MCF 10A (cell line): ENCODE measurements at regions not wholly inside any gene's neighbourhood (a gene's known extent, or its start where the extent isn't known, plus 50 kb on each side); places are given as distances from the start of the nearest gene placed in this dataset.

ENCODE experiments used
- BruUV-seq: library from RNA; stranded (reverse); fragments of 400-500 nt; replicated peaks from 2 replicates; lab custom pipeline; 2021; lab: Mats Ljungman, UMichigan
- CTCF ChIA-PET: fragments of 300-600 bp; sonication (Branson Sonifier 250); formaldehyde crosslinking; extraction: SDS; loops from one replicate; lab custom pipeline; 2021; ENCODE audit warnings: antibody characterized with exemption, inconsistent platforms; lab: Yijun Ruan, JAX
- POLR2A ChIA-PET: fragments of 300-600, 350-650 bp; sonication (Branson Sonifier 250); formaldehyde crosslinking; extraction: SDS; loops from one replicate; lab custom pipeline; 2020; ENCODE audit warnings: antibody characterized with exemption, inconsistent platforms; lab: Yijun Ruan, JAX
- DNase-seq: peaks from one replicate; pipeline ENCODE4 v3.0.0-alpha.2; 2018; ENCODE audit not compliant: unreplicated experiment
- H3K27ac Mint-ChIP-seq: one replicate; pipeline ENCODE4 v1.8.0; 2022; ENCODE audit warnings: mild to moderate bottlenecking, low read depth, mixed read lengths; ENCODE audit not compliant: unreplicated experiment
- H3K27me3 Mint-ChIP-seq: one replicate; pipeline ENCODE4 v1.8.0; 2022; ENCODE audit warnings: mixed read lengths; ENCODE audit not compliant: insufficient read depth, unreplicated experiment
- H3K36me3 Mint-ChIP-seq: one replicate; pipeline ENCODE4 v1.8.0; 2022; ENCODE audit warnings: mild to moderate bottlenecking, moderate library complexity, mixed read lengths; ENCODE audit not compliant: insufficient read depth, unreplicated experiment
- H3K4me1 Mint-ChIP-seq: one replicate; pipeline ENCODE4 v1.8.0; 2022; ENCODE audit warnings: mixed read lengths; ENCODE audit not compliant: insufficient read depth, unreplicated experiment
- H3K4me3 Mint-ChIP-seq: one replicate; pipeline ENCODE4 v1.8.0; 2022; ENCODE audit warnings: mild to moderate bottlenecking, moderate library complexity, mixed read lengths; ENCODE audit not compliant: unreplicated experiment
- H3K9me3 Mint-ChIP-seq: one replicate; pipeline ENCODE4 v1.8.0; 2022; ENCODE audit warnings: mixed read lengths; ENCODE audit not compliant: unreplicated experiment
- intact Hi-C: fragments of 100-400 bp; cut with micrococcal nuclease; formaldehyde crosslinking; loops from 2 replicates; pipeline ENCODE4 v1.14.1; 2022
- TF ChIP-seq, protein P1 (sequence below): fragments of 200-600 bp; IDR thresholded peaks from one replicate; pipeline ENCODE4 v1.8.0; 2022; ENCODE audit warnings: antibody characterized with exemption, mild to moderate bottlenecking; ENCODE audit not compliant: unreplicated experiment

DNA sequence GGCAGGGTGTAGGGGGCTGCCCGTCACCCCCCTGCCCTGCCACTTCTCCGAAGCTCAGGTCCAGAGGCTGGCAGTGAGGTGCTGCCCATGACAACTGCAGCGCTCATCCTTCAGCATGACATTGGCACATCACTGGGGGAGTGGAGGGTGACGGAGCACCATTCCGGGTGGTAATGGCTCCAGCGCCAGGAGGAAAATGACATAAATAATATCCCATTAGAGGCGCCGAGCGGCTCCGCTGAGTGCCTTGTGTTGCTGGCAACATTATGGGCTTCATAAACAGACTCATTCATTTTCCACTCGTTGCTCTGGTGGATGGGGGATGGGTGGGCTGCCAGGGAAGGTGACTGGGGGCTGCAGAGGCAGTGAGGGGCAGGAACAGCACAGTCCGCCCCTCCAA is 56.9 kb upstream of the CTNNBL1 start:
- no TSS peak for BruUV-seq
- intact Hi-C loops = no loop called here
- peaks cover 8% of the 10 kb centered on the region for H3K4me1 Mint-ChIP-seq
- no peak overlapping the region for H3K27ac Mint-ChIP-seq
- ChIA-PET CTCF (interaction anchor here (0.6 to 1.0 kb wide), 2 partner anchors 72 to 697 kb away, joined by 3 read pairs; no protein-coding TSS in a partner anchor), POLR2A (no interaction called here)
- H3K27me3 Mint-ChIP-seq = peaks cover 68% of the 10 kb centered on the region
- DNase-seq = no peak
- no peak overlapping the region for H3K4me3 Mint-ChIP-seq
- peaks cover 10% of the 10 kb centered on the region for H3K9me3 Mint-ChIP-seq
- no peaks in the 10 kb centered on the region for H3K36me3 Mint-ChIP-seq
- TF ChIP-seq, protein P1, sequence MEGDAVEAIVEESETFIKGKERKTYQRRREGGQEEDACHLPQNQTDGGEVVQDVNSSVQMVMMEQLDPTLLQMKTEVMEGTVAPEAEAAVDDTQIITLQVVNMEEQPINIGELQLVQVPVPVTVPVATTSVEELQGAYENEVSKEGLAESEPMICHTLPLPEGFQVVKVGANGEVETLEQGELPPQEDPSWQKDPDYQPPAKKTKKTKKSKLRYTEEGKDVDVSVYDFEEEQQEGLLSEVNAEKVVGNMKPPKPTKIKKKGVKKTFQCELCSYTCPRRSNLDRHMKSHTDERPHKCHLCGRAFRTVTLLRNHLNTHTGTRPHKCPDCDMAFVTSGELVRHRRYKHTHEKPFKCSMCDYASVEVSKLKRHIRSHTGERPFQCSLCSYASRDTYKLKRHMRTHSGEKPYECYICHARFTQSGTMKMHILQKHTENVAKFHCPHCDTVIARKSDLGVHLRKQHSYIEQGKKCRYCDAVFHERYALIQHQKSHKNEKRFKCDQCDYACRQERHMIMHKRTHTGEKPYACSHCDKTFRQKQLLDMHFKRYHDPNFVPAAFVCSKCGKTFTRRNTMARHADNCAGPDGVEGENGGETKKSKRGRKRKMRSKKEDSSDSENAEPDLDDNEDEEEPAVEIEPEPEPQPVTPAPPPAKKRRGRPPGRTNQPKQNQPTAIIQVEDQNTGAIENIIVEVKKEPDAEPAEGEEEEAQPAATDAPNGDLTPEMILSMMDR = no peak

DNA sequence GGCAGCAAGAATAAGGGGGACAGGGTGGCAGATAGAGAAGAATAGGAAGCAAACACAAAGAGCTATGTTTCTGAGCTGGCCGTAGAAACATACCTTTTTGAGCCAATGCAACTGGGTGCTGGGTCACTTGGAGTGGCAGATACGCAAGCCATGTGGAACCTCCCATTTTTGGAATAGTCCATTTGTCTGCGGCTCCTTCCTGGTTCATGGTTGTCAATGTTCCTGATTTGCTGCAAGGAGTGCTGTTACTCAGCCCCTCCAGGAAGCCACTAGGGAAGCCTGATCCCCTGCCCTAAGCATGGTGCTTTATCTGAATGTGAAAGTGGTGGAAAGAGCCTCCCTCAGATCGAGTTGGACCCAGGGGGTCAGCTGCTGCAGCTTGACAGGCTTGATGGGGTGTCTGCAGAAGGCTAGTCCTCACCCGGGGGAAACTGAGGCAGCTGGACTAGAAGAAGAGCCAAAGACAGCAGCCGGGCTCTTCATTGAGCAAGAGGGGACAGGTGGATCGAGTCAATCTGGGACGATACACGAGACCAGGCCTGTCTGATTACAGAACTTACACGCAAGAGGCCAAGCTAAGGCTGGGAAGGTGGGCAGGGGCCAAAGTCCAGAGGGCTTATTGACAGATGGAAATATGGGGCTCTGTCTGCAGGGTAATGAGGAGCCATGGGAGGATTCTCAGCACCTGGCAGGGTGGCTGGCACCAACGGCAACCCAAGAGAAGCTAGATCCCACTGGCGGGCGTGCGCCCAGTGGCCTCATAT is 57.4 kb upstream of the CTNNBL1 start:
- BruUV-seq = no TSS peak
- H3K4me1 Mint-ChIP-seq = peaks cover 8% of the 10 kb centered on the region
- H3K27ac Mint-ChIP-seq = no peak overlapping the region
- CTCF ChIA-PET = interaction anchor here (0.6 to 1.0 kb wide), 2 partner anchors 72 to 697 kb away, joined by 3 read pairs; no protein-coding TSS in a partner anchor
- TF ChIP-seq, protein P1 = no peak
- H3K27me3 Mint-ChIP-seq = peaks cover 68% of the 10 kb centered on the region
- intact Hi-C loops = no loop called here
- POLR2A ChIA-PET = no interaction called here
- peaks cover 10% of the 10 kb centered on the region for H3K9me3 Mint-ChIP-seq
- no peaks in the 10 kb centered on the region for H3K36me3 Mint-ChIP-seq
- H3K4me3 Mint-ChIP-seq = no peak overlapping the region
- no peak for DNase-seq

- no peak overlapping the region for H3K27ac Mint-ChIP-seq
- ChIA-PET CTCF (interaction anchor here (1.1 kb wide), 1 partner anchor 10 kb away, joined by 3 read pairs; no protein-coding TSS in a partner anchor), POLR2A (interaction anchor here (0.7 kb wide), 1 partner anchor 14 kb away, joined by 3 read pairs; no protein-coding TSS in a partner anchor)
- peaks cover 7% of the 10 kb centered on the region for H3K9me3 Mint-ChIP-seq
- DNase-seq = no peak
- H3K36me3 Mint-ChIP-seq = no peaks in the 10 kb centered on the region
- TF ChIP-seq, protein P1 = no peak
- intact Hi-C loops = no loop called here
- H3K4me1 Mint-ChIP-seq = no peaks in the 10 kb centered on the region
- no TSS peak for BruUV-seq
- H3K4me3 Mint-ChIP-seq = no peak overlapping the region
- peaks cover 81% of the 10 kb centered on the region for H3K27me3 Mint-ChIP-seq
Measured at GRCh38 chr20:37630993-37631392, 62.8 kb upstream of the CTNNBL1 start.

DNA sequence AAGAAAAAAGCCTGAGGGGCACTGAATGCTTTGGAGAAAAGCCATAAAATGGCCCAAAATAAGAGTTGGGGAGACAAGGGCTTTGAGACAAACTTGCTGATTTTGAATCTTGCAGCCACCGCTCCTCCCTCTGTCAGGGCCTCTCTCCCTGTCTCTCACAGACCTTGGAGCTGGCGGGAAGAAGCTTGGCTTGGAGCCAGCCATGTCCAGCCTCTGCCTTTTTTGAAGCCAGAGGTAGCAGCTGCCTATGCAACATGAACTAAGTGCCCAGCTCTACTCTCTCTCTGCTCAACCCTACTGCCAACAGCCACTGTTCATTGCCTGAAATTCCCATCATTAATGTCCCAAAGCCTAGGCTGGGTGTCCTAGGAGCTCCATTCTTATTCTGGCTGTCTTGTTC is 63.7 kb upstream of the CTNNBL1 start:
- peaks cover 81% of the 10 kb centered on the region for H3K27me3 Mint-ChIP-seq
- no peak overlapping the region for H3K27ac Mint-ChIP-seq
- no peaks in the 10 kb centered on the region for H3K36me3 Mint-ChIP-seq
- TF ChIP-seq, protein P1 = no peak
- H3K9me3 Mint-ChIP-seq = no peaks in the 10 kb centered on the region
- no peak for DNase-seq
- no peaks in the 10 kb centered on the region for H3K4me1 Mint-ChIP-seq
- ChIA-PET POLR2A (no interaction called here), CTCF (interaction anchor here (0.7 kb wide), 1 partner anchor 66 kb away, joined by 3 read pairs; no protein-coding TSS in a partner anchor)
- intact Hi-C loops = no loop called here
- H3K4me3 Mint-ChIP-seq = no peak overlapping the region
- BruUV-seq = no TSS peak
